HCT116 (cell line): ENCODE measurements at regions not wholly inside any gene's neighbourhood (a gene's known extent, or its start where the extent isn't known, plus 50 kb on each side); places are given as distances from the start of the nearest gene placed in this dataset.

Experiments used
- ATAC-seq: fragments of 200-7000 bp; cut with Tn5 transposase; 2 replicates; pipeline ENCODE4 v1.9.1; 2020; ENCODE audit warnings: mild to moderate bottlenecking, moderate library complexity
- BruUV-seq: library from RNA; stranded (reverse); fragments of 400-500 nt; replicated peaks from 2 replicates; lab custom pipeline; 2021; lab: Mats Ljungman, UMichigan
- CTCF ChIA-PET: fragments of 300-600 bp; sonication (Branson Sonifier 250); formaldehyde crosslinking; loops from one replicate; lab custom pipeline; 2021; ENCODE audit warnings: antibody characterized with exemption; lab: Charles Lee
- POLR2A ChIA-PET: fragments of 300-600, 350-600 bp; sonication (Branson Sonifier 250); formaldehyde crosslinking; loops from one replicate; lab custom pipeline; 2021; ENCODE audit warnings: antibody characterized with exemption; lab: Charles Lee
- RAD21 ChIA-PET, 2 experiments: fragments of 300-600 bp; sonication (Branson Sonifier 250); formaldehyde crosslinking; loops; one replicate each; lab custom pipeline; 2023; ENCODE audit warnings: low total read pairs in 2 of 2; ENCODE audit not compliant: uncharacterized antibody in 2 of 2, unreplicated experiment in 2 of 2, low non-redundant PET in 1 of 2; lab: Charles Lee
- DNase-seq: peaks from one replicate; pipeline ENCODE4 v3.0.0-alpha.2; 2010; ENCODE audit warnings: low read depth, low spot score
- H2AFZ ChIP-seq: fragments of 200-600 bp; shearing (Covaris generic), sonication (generic); 2 replicates; pipeline ENCODE4 v1.6.1; 2017; ENCODE audit warnings: low read depth, mixed run types, mixed read lengths, antibody characterized with exemption, low read length; ENCODE audit not compliant: poor library complexity, severe bottlenecking
- H3K27ac ChIP-seq: 2 replicates; pipeline ENCODE4 v1.5.1; 2012; ENCODE audit warnings: low read depth, low read length
- H3K27me3 ChIP-seq: fragments of 200-600 bp; sonication (generic); 2 replicates; pipeline ENCODE4 v1.6.1; 2016; ENCODE audit warnings: mixed run types, low read length, mixed read lengths; ENCODE audit not compliant: insufficient read depth
- H3K36me3 ChIP-seq, 2 experiments: fragments of 200-500 bp in 1 of 2; fragments of 200-600 bp in 1 of 2; sonication (Bioruptor generic) in 1 of 2; sonication (generic) in 1 of 2; 2 replicates each; pipeline versions ENCODE4 v1.5.1 to v1.6.1; 2014 to 2016; ENCODE audit warnings: low read length in 2 of 2, inconsistent platforms in 1 of 2, mixed read lengths in 1 of 2, mixed run types in 1 of 2; ENCODE audit not compliant: insufficient read depth in 2 of 2, control insufficient read depth in 1 of 2
- H3K4me1 ChIP-seq, 2 experiments: fragments of 200-600 bp in 1 of 2; sonication (generic) in 1 of 2; 2 replicates each; pipeline versions ENCODE4 v1.5.1 to v1.6.1; 2012 to 2017; ENCODE audit warnings: low read length in 2 of 2, inconsistent platforms in 1 of 2, mild to moderate bottlenecking in 1 of 2, mixed read lengths in 1 of 2, mixed run types in 1 of 2, moderate library complexity in 1 of 2; ENCODE audit not compliant: insufficient read depth in 2 of 2, control insufficient read depth in 1 of 2
- H3K4me2 ChIP-seq: fragments of 200-600 bp; sonication (generic); 2 replicates; pipeline ENCODE4 v1.6.1; 2017; ENCODE audit warnings: mixed run types, low read length, mixed read lengths
- H3K4me3 ChIP-seq, 2 experiments: fragments of 200-600 bp in 1 of 2; sonication (generic) in 1 of 2; replicated peaks in 1 of 2; 2 replicates each; pipeline ENCODE4 v1.5.1; 2011 to 2016; ENCODE audit warnings: low read length in 2 of 2, control low read depth in 1 of 2, low read depth in 1 of 2, mild to moderate bottlenecking in 1 of 2, mixed read lengths in 1 of 2, mixed run types in 1 of 2
- H3K79me2 ChIP-seq: fragments of 200-600 bp; sonication (generic); 2 replicates; pipeline ENCODE4 v1.6.1; 2017; ENCODE audit warnings: mild to moderate bottlenecking, mixed run types, low read length, moderate library complexity, mixed read lengths; ENCODE audit not compliant: insufficient read depth
- H3K9ac ChIP-seq: fragments of 200-600 bp; sonication (generic); 2 replicates; pipeline ENCODE4 v1.6.1; 2016; ENCODE audit warnings: low read length, mixed read lengths
- H3K9me2 ChIP-seq: fragments of 200-600 bp; sonication (generic), shearing (Covaris generic); 2 replicates; pipeline ENCODE4 v1.6.1; 2017; ENCODE audit warnings: mixed run types, mild to moderate bottlenecking, moderate library complexity; ENCODE audit not compliant: insufficient read depth
- H3K9me3 ChIP-seq, 2 experiments: fragments of 200-500 bp in 1 of 2; fragments of 200-600 bp in 1 of 2; sonication (Bioruptor generic) in 1 of 2; sonication (generic) in 1 of 2; 2 replicates each; pipeline ENCODE4 v1.6.1; 2014 to 2017; ENCODE audit warnings: low read length in 2 of 2, mixed read lengths in 2 of 2, inconsistent platforms in 1 of 2, low read depth in 1 of 2, mild to moderate bottlenecking in 1 of 2, mixed run types in 1 of 2, moderate library complexity in 1 of 2; ENCODE audit not compliant: control insufficient read depth in 1 of 2, insufficient read depth in 1 of 2
- H4K20me1 ChIP-seq: fragments of 200-600 bp; sonication (generic), shearing (Covaris generic); 2 replicates; pipeline ENCODE4 v1.6.1; 2017; ENCODE audit warnings: mixed run types, mild to moderate bottlenecking, moderate library complexity; ENCODE audit not compliant: insufficient read depth
- CEBPB ChIP-seq: IDR thresholded peaks from 2 replicates; pipeline ENCODE4 v1.6.1; 2012; ENCODE audit warnings: low read depth
- ELF1 ChIP-seq: IDR thresholded peaks from 2 replicates; pipeline ENCODE4 v1.6.1; 2012; ENCODE audit warnings: low read depth, borderline replicate concordance
- FOSL1 ChIP-seq: IDR thresholded peaks from 2 replicates; pipeline ENCODE4 v1.6.1; 2012; ENCODE audit warnings: low read depth
- JUND ChIP-seq: IDR thresholded peaks from 2 replicates; pipeline ENCODE4 v1.6.1; 2012
- POLR2A ChIP-seq: IDR thresholded peaks from 2 replicates; pipeline ENCODE4 v1.7.0; 2011; ENCODE audit warnings: borderline replicate concordance; ENCODE audit not compliant: insufficient read depth, insufficient read length; ENCODE audit errors: extremely low read depth
- POLR2AphosphoS5 ChIP-seq: IDR thresholded peaks from 2 replicates; pipeline ENCODE4 v1.6.1; 2011; ENCODE audit warnings: mild to moderate bottlenecking, low read depth, low read length, moderate library complexity
- RAD21 ChIP-seq: IDR thresholded peaks from 2 replicates; pipeline ENCODE4 v1.6.1; 2012; ENCODE audit warnings: low read depth, mild to moderate bottlenecking
- REST ChIP-seq: IDR thresholded peaks from 2 replicates; pipeline ENCODE4 v1.6.1; 2012; ENCODE audit warnings: low read depth
- TCF7L2 ChIP-seq: IDR thresholded peaks from 2 replicates; pipeline ENCODE4 v1.7.0; 2011; ENCODE audit warnings: borderline replicate concordance, inconsistent platforms; ENCODE audit not compliant: insufficient read depth, insufficient read length; ENCODE audit errors: extremely low read depth
- YY1 ChIP-seq: IDR thresholded peaks from 2 replicates; pipeline ENCODE4 v1.6.1; 2011; ENCODE audit warnings: low read length, low read depth, moderate library complexity, mild to moderate bottlenecking; ENCODE audit not compliant: insufficient replicate concordance; ENCODE audit errors: extremely low read depth
- intact Hi-C: fragments of 100-400 bp; cut with micrococcal nuclease; formaldehyde crosslinking; loops from 2 replicates; pipeline ENCODE4 v1.10.0; 2022
- TF ChIP-seq, protein P1 (sequence below): IDR thresholded peaks from 2 replicates; pipeline ENCODE4 v1.6.1; 2012
- TF ChIP-seq, protein P2 (sequence below): IDR thresholded peaks from 2 replicates; pipeline ENCODE4 v1.6.1; 2012

- Histone ChIP-seq H3K4me3 (no peak overlapping the region), H3K9me2 (no peaks in the 10 kb centered on the region), H3K9ac (no peak overlapping the region), H3K4me1 (peaks cover 0 to 7% of the 10 kb centered on the region in 2 experiments; a peak in 3 of 4 replicates), H3K4me2 (no peak overlapping the region), H3K79me2 (no peaks in the 10 kb centered on the region), H4K20me1 (no peaks in the 10 kb centered on the region), H3K9me3 (no peaks in the 10 kb centered on the region), H3K36me3 (no peaks in the 10 kb centered on the region), H2AFZ (peak overlapping the region; percentile 50), H3K27ac (no peak overlapping the region), H3K27me3 (no peaks in the 10 kb centered on the region)
- ChIA-PET RAD21 (no interaction called here), POLR2A (no interaction called here), CTCF (interaction anchor here (1.4 kb wide), 1 partner anchor 297 kb away, joined by 3 read pairs; no protein-coding TSS in a partner anchor)
- no peak for DNase-seq
- intact Hi-C loops = no loop called here
- TF ChIP-seq POLR2A (no peak), JUND (no peak), ELF1 (no peak), POLR2AphosphoS5 (no peak), TCF7L2 (no peak), CEBPB (no peak), RAD21 (no peak), REST (no peak), YY1 (no peak), FOSL1 (no peak)
- TF ChIP-seq, protein P1, sequence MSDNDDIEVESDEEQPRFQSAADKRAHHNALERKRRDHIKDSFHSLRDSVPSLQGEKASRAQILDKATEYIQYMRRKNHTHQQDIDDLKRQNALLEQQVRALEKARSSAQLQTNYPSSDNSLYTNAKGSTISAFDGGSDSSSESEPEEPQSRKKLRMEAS = no peak
- TF ChIP-seq, protein P2, sequence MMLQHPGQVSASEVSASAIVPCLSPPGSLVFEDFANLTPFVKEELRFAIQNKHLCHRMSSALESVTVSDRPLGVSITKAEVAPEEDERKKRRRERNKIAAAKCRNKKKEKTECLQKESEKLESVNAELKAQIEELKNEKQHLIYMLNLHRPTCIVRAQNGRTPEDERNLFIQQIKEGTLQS = no peak
- no TSS peak for BruUV-seq
- ATAC-seq = no peak; the same call in 1 of the 2 replicates
Observed at GRCh38 chr7:81150951-81151361, 232.1 kb upstream of the SEMA3C start.
